GM12864 (cell line): ENCODE measurements at regions not wholly inside any gene's neighbourhood (a gene's known extent, or its start where the extent isn't known, plus 50 kb on each side); places are given as distances from the start of the nearest gene placed in this dataset.

Experiments used
- DNase-seq: peaks from one replicate; pipeline ENCODE4 v3.0.0-alpha.2; 2011; ENCODE audit warnings: low read depth
- H3K4me3 ChIP-seq: 2 replicates; pipeline ENCODE4 v1.5.1; 2011; ENCODE audit warnings: mild to moderate bottlenecking, low read depth, low read length, control low read depth
- TF ChIP-seq, protein P1 (sequence below): IDR thresholded peaks from 2 replicates; pipeline ENCODE4 v1.5.1; 2011; ENCODE audit warnings: low read depth, mild to moderate bottlenecking, moderate library complexity, low read length, control low read depth, inconsistent platforms; ENCODE audit errors: missing control alignments

DNA sequence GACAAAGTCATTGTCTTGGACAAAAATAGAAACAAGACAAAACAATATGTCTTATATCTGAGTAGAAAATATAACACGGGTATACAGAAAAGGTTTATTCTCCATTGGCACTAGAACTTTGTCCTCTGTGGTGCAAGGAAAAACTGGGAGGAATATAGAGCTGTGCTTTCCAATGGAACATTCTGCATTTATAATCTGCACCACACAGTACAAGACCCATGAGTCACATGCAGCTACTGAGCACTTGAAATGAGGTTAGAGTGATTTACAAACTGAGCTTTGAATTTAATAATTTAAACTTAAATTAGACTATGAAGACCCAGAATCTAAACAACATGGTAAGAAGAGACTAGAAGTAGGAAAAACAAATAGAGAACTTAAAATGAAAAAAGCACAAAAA lies 86.1 kb downstream of the RAP2A start:
- TF ChIP-seq, protein P1, sequence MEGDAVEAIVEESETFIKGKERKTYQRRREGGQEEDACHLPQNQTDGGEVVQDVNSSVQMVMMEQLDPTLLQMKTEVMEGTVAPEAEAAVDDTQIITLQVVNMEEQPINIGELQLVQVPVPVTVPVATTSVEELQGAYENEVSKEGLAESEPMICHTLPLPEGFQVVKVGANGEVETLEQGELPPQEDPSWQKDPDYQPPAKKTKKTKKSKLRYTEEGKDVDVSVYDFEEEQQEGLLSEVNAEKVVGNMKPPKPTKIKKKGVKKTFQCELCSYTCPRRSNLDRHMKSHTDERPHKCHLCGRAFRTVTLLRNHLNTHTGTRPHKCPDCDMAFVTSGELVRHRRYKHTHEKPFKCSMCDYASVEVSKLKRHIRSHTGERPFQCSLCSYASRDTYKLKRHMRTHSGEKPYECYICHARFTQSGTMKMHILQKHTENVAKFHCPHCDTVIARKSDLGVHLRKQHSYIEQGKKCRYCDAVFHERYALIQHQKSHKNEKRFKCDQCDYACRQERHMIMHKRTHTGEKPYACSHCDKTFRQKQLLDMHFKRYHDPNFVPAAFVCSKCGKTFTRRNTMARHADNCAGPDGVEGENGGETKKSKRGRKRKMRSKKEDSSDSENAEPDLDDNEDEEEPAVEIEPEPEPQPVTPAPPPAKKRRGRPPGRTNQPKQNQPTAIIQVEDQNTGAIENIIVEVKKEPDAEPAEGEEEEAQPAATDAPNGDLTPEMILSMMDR, result no peak
- DNase-seq, result no peak
- no peak overlapping the region for H3K4me3 ChIP-seq

DNA sequence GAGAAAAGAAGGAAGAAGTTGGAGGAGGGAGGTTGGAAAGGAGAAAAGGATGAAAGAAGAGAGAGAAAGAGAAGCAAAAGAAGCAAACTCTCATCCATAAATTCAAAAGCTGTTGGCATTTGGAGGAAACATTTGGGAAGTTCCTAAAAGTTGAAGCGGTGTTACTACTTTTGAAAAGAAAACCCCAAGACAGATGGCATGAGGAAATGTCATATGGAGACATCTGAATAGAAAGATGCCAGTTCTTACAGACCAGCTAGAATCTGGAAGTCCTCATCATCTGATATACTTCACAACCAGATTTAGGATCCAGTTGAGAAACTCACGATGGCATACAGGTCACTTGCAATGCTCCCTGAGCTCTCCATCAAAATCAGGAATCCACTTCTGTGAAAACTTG lies 86.9 kb downstream of the RAP2A start:
- TF ChIP-seq, protein P1, result no peak
- H3K4me3 ChIP-seq, result no peak overlapping the region
- DNase-seq, result no peak

DNA sequence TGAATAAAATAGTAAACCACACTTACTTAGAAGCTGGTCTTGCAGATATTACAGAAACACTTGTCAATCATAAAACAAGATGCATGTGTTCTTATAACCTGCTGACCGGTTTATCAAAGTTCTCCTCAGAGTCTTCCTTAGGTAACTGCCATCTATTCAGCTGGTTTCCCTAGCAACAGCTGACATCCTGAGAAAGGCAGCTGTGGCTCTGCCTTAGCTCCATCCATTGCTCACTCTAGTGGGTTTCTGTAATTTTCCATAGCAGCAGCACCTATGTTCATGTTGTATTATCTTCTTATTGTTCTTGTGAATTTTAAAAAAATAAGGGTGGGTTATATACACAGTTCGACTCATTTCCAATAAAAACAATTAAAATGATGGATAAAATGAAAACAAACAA lies 87.8 kb downstream of the RAP2A start:
- H3K4me3 ChIP-seq, result no peak overlapping the region
- DNase-seq, result no peak
- TF ChIP-seq, protein P1, result no peak

DNA sequence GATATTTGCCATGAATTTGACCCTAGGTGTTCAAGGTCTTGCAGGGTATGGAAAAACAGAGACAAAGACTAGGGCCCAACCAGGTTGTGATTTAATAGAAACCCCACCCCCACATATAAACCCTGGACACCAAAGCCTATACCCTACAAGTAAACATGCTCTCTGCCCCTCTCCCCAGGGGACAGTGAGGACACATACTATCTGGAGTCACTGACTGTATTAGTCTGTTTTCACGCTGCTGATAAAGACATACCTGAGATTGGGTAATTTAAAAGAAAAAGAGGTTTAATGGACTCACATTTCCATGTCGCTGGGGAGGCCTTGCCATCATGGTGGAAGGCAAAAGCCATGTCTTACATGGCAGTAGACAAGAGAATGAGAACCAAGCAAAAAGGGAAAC lies 88.3 kb downstream of the RAP2A start:
- DNase-seq, result no peak
- TF ChIP-seq, protein P1, result no peak
- H3K4me3 ChIP-seq, result no peak overlapping the region

DNA sequence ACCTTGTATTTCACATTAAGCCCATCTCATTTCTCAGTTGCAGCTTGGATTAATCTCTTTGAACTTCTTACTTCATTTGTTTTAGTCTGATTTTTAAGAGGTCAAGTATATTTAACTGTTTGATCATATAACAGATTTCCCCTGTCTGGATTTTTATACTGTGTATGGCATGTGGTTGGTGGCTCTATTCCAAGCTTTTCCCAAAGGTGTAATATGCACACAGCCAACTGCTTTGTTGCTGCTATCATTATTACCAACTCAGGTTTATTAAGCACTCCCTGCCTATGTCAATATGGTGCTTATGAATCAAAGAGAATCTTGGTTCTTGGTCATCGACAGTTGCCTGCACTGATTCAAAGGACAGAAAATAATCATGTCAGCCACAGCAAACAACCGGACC lies 92.6 kb downstream of the RAP2A start:
- DNase-seq, result no peak
- TF ChIP-seq, protein P1, result no peak
- H3K4me3 ChIP-seq, result no peak overlapping the region

DNA sequence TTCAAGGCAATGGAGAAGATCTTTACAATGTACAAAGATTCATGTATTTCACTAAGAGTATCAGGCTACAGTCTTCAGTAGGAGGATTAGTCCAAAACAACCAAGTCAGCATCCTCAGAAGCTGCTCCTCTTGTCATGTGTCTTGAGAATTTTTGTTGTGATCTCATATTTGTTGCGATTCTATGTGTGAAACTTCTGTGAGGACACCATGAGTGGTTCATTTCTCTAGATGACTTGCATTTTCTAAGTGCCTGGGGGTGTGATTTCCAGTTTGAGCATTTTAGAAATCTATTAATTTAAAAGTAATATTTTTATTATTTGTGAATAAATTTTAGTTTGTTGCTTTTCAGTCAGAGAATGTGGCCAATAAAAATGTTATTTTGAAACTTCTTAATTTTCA lies 94.5 kb downstream of the RAP2A start:
- no peak for DNase-seq
- TF ChIP-seq, protein P1, result no peak
- H3K4me3 ChIP-seq, result no peak overlapping the region

DNA sequence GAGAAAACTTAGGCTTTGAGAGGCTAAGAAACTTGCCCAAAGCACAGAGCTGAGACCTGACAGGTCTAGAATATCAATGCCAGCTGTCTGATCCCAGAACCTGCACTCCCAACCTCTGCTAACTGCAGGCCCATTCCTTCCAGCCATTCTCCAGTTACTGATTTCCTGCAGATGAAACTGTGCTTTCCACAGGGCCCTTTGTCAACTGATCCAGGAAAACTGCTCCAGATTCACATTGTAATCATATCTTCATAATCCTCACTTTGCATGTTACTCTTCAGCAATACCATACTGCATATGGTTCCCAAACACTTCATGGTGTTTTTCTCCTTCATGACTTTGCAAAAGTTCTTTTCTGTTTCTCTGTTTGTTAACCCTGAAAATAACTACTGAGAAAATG lies 100.6 kb downstream of the RAP2A start:
- no peak for DNase-seq
- H3K4me3 ChIP-seq, result no peak overlapping the region
- TF ChIP-seq, protein P1, result no peak
